GM23338 (cell line): ENCODE measurements at regions not wholly inside any gene's neighbourhood (a gene's known extent, or its start where the extent isn't known, plus 50 kb on each side); places are given as distances from the start of the nearest gene placed in this dataset.

ENCODE experiments used
- ATAC-seq: fragments of 200-7000 bp; cut with Tn5 transposase; 3 replicates; pipeline ENCODE4 v1.9.1; 2020
- DNase-seq: peaks from one replicate; pipeline ENCODE4 v3.0.0-alpha.2; 2015; ENCODE audit warnings: low spot score
- H2AFZ ChIP-seq: fragments of 200-600 bp; sonication (generic); 2 replicates; pipeline ENCODE4 v1.8.0; 2016; ENCODE audit warnings: antibody characterized with exemption, mild to moderate bottlenecking, moderate library complexity
- H3F3A ChIP-seq: fragments of 200-600 bp; sonication (generic); replicated peaks from 2 replicates; pipeline ENCODE4 v1.8.0; 2017; ENCODE audit warnings: antibody characterized with exemption, mixed run types, low read depth
- H3K27ac ChIP-seq: fragments of 200-600 bp; sonication (generic); 2 replicates; pipeline ENCODE4 v1.6.1; 2016; ENCODE audit warnings: low read depth
- H3K27me3 ChIP-seq: fragments of 200-600 bp; sonication (generic); 2 replicates; pipeline ENCODE4 v1.8.0; 2016; ENCODE audit warnings: mild to moderate bottlenecking, mixed run types, moderate library complexity; ENCODE audit not compliant: insufficient read depth
- H3K36me3 ChIP-seq: fragments of 200-600 bp; sonication (generic); 2 replicates; pipeline ENCODE4 v1.8.0; 2016; ENCODE audit warnings: mild to moderate bottlenecking; ENCODE audit not compliant: insufficient read depth
- H3K4me1 ChIP-seq: fragments of 200-600 bp; sonication (generic); 2 replicates; pipeline ENCODE4 v1.8.0; 2016; ENCODE audit warnings: mild to moderate bottlenecking, moderate library complexity; ENCODE audit not compliant: insufficient read depth
- H3K4me2 ChIP-seq: fragments of 200-600 bp; sonication (generic); 2 replicates; pipeline ENCODE4 v1.7.1; 2017; ENCODE audit warnings: mixed run types
- H3K4me3 ChIP-seq: fragments of 200-600 bp; sonication (generic); 2 replicates; pipeline ENCODE4 v1.6.1; 2016; ENCODE audit warnings: mixed run types
- H3K79me2 ChIP-seq: fragments of 200-600 bp; sonication (generic); replicated peaks from 2 replicates; pipeline ENCODE4 v1.8.0; 2017; ENCODE audit warnings: mild to moderate bottlenecking; ENCODE audit not compliant: insufficient read depth
- H3K9me2 ChIP-seq: fragments of 200-600 bp; sonication (generic); 2 replicates; pipeline ENCODE4 v1.8.0; 2017; ENCODE audit not compliant: insufficient read depth
- H4K20me1 ChIP-seq: fragments of 200-600 bp; sonication (generic); replicated peaks from 2 replicates; pipeline ENCODE4 v1.8.0; 2017; ENCODE audit warnings: mild to moderate bottlenecking; ENCODE audit not compliant: insufficient read depth
- H3K27ac Mint-ChIP-seq: 2 replicates; pipeline ENCODE4 v1.8.0; 2020; ENCODE audit warnings: inconsistent platforms, mild to moderate bottlenecking, moderate library complexity, mixed read lengths
- H3K27me3 Mint-ChIP-seq: 3 replicates; pipeline ENCODE4 v1.8.0; 2022; ENCODE audit warnings: low read depth, mild to moderate bottlenecking, moderate library complexity, mixed read lengths, inconsistent platforms; ENCODE audit not compliant: insufficient read depth, poor library complexity
- H3K36me3 Mint-ChIP-seq: 3 replicates; pipeline ENCODE4 v1.8.0; 2021; ENCODE audit warnings: low read depth, mild to moderate bottlenecking, inconsistent platforms, moderate library complexity, mixed read lengths
- H3K4me1 Mint-ChIP-seq: 3 replicates; pipeline ENCODE4 v1.8.0; 2020; ENCODE audit warnings: mild to moderate bottlenecking, inconsistent platforms, mixed read lengths
- H3K4me3 Mint-ChIP-seq: 3 replicates; pipeline ENCODE4 v1.8.0; 2021; ENCODE audit warnings: moderate library complexity, mild to moderate bottlenecking, inconsistent platforms, mixed read lengths
- H3K9me3 Mint-ChIP-seq: 3 replicates; pipeline ENCODE4 v1.8.0; 2020; ENCODE audit warnings: moderate library complexity, mild to moderate bottlenecking, inconsistent platforms, mixed read lengths
- CTCF ChIP-seq, 2 experiments: fragments of 200-600 bp in 1 of 2; sonication (generic) in 1 of 2; conservative IDR thresholded peaks; 2 replicates each; pipeline versions ENCODE4 v1.5.1 to v1.6.1; 2016 to 2017; ENCODE audit warnings: antibody characterized with exemption in 2 of 2, low read depth in 2 of 2, mild to moderate bottlenecking in 2 of 2, moderate library complexity in 1 of 2
- ETS1 ChIP-seq: IDR thresholded peaks from 2 replicates; pipeline ENCODE4 v1.6.1; 2016; ENCODE audit warnings: antibody characterized with exemption
- EZH2 ChIP-seq: fragments of 200-600 bp; sonication (generic); IDR thresholded peaks from one replicate; pipeline ENCODE4 v1.8.0; 2017; ENCODE audit warnings: antibody characterized with exemption, mild to moderate bottlenecking, low read depth; ENCODE audit not compliant: unreplicated experiment
- EZH2phosphoT487 ChIP-seq: fragments of 200-600 bp; sonication (generic); IDR thresholded peaks from one replicate; pipeline ENCODE4 v1.8.1; 2018; ENCODE audit warnings: antibody characterized with exemption; ENCODE audit not compliant: unreplicated experiment
- NANOG ChIP-seq: IDR thresholded peaks from 2 replicates; pipeline ENCODE4 v1.6.1; 2016; ENCODE audit warnings: antibody characterized with exemption, borderline replicate concordance
- POLR2AphosphoS5 ChIP-seq: IDR thresholded peaks from 2 replicates; pipeline ENCODE4 v1.6.1; 2016; ENCODE audit warnings: antibody characterized with exemption, low read depth
- REST ChIP-seq: IDR thresholded peaks from one replicate; pipeline ENCODE4 v1.6.1; 2018; ENCODE audit warnings: antibody characterized with exemption; ENCODE audit not compliant: unreplicated experiment
- STAT1 ChIP-seq: IDR thresholded peaks from one replicate; pipeline ENCODE4 v1.6.1; 2016; ENCODE audit warnings: antibody characterized with exemption; ENCODE audit not compliant: unreplicated experiment
- ZNF114 ChIP-seq: fragments of 250-450 bp; sonication (Bioruptor Pico); IDR thresholded peaks from 2 replicates; pipeline ENCODE4 v1.5.0; 2020; ENCODE audit warnings: mild to moderate bottlenecking, moderate library complexity
- ZNF331 ChIP-seq: fragments of 250-450 bp; sonication (Bioruptor Pico); IDR thresholded peaks from 2 replicates; pipeline ENCODE4 v1.5.0; 2020; ENCODE audit warnings: low read depth, mild to moderate bottlenecking, moderate library complexity

- ATAC-seq (no peak), DNase-seq (no peak)
- Histone ChIP-seq H3F3A (no peaks in the 10 kb centered on the region), H3K4me3 (no peak overlapping the region), H4K20me1 (no peaks in the 10 kb centered on the region), H3K27ac (no peak overlapping the region), H3K36me3 (no peaks in the 10 kb centered on the region), H2AFZ (no peak overlapping the region), H3K4me2 (no peak overlapping the region), H3K27me3 (no peaks in the 10 kb centered on the region), H3K9me2 (no peaks in the 10 kb centered on the region), H3K79me2 (no peaks in the 10 kb centered on the region), H3K4me1 (no peaks in the 10 kb centered on the region)
- TF ChIP-seq POLR2AphosphoS5: no peak
- TF ChIP-seq ETS1: no peak
- no peak for TF ChIP-seq STAT1
- no peak for TF ChIP-seq EZH2
- H3K27me3 Mint-ChIP-seq: peaks cover 3% of the 10 kb centered on the region
- H3K9me3 Mint-ChIP-seq: peaks cover 67% of the 10 kb centered on the region
- H3K4me1 Mint-ChIP-seq: no peaks in the 10 kb centered on the region
- H3K27ac Mint-ChIP-seq: no peak overlapping the region
- H3K36me3 Mint-ChIP-seq: no peaks in the 10 kb centered on the region; the same call in 2 of the 3 replicates
- H3K4me3 Mint-ChIP-seq: no peak overlapping the region
Observed at GRCh38 chr3:4223777-4224176, 79.4 kb upstream of the SETMAR start.

GRCh38 chr3:4224331-4224730 lies 78.8 kb upstream of the SETMAR start:
- ATAC-seq (no peak), DNase-seq (no peak)
- Mint-ChIP-seq H3K4me3 (no peak overlapping the region), H3K4me1 (no peaks in the 10 kb centered on the region), H3K27ac (no peak overlapping the region), H3K9me3 (peaks cover 67% of the 10 kb centered on the region), H3K27me3 (peaks cover 3% of the 10 kb centered on the region), H3K36me3 (no peaks in the 10 kb centered on the region; the same call in 2 of the 3 replicates)
- H3K79me2 ChIP-seq: no peaks in the 10 kb centered on the region
- H4K20me1 ChIP-seq: no peaks in the 10 kb centered on the region
- no peaks in the 10 kb centered on the region for H3K9me2 ChIP-seq
- no peaks in the 10 kb centered on the region for H3K4me1 ChIP-seq
- no peak overlapping the region for H3K4me2 ChIP-seq
- no peaks in the 10 kb centered on the region for H3F3A ChIP-seq
- no peak for TF ChIP-seq POLR2AphosphoS5
- no peak for TF ChIP-seq EZH2phosphoT487
- no peak for TF ChIP-seq CTCF (conservative IDR thresholded peaks at IDR 0.05; ENCODE audit: low read depth in 2 of 2)
- no peak for TF ChIP-seq EZH2
- TF ChIP-seq ZNF331 (CRISPR knock-in tag): no peak
- no peaks in the 10 kb centered on the region for H3K27me3 ChIP-seq
- H2AFZ ChIP-seq: no peak overlapping the region
- H3K36me3 ChIP-seq: no peaks in the 10 kb centered on the region
- no peak overlapping the region for H3K4me3 ChIP-seq
- H3K27ac ChIP-seq: no peak overlapping the region

GRCh38 chr3:4225005-4225471 lies 78.1 kb upstream of the SETMAR start:
- H3K4me1 ChIP-seq: no peaks in the 10 kb centered on the region
- H2AFZ ChIP-seq: no peak overlapping the region
- H3F3A ChIP-seq: no peaks in the 10 kb centered on the region
- Mint-ChIP-seq H3K27me3 (peaks cover 3% of the 10 kb centered on the region), H3K4me3 (no peak overlapping the region), H3K4me1 (no peaks in the 10 kb centered on the region), H3K36me3 (no peaks in the 10 kb centered on the region; the same call in 2 of the 3 replicates), H3K9me3 (peaks cover 65% of the 10 kb centered on the region), H3K27ac (no peak overlapping the region)
- no peaks in the 10 kb centered on the region for H3K36me3 ChIP-seq
- no peaks in the 10 kb centered on the region for H3K27me3 ChIP-seq
- no peak for DNase-seq
- H3K79me2 ChIP-seq: no peaks in the 10 kb centered on the region
- no peaks in the 10 kb centered on the region for H4K20me1 ChIP-seq
- no peaks in the 10 kb centered on the region for H3K9me2 ChIP-seq
- no peak overlapping the region for H3K4me3 ChIP-seq
- H3K4me2 ChIP-seq: no peak overlapping the region
- no peak overlapping the region for H3K27ac ChIP-seq
- ATAC-seq: no peak
- no peak for TF ChIP-seq STAT1
- TF ChIP-seq ZNF114 (CRISPR knock-in tag): no peak
- no peak for TF ChIP-seq POLR2AphosphoS5
- no peak for TF ChIP-seq REST
- no peak for TF ChIP-seq CTCF (conservative IDR thresholded peaks at IDR 0.05; ENCODE audit: low read depth in 2 of 2)
- no peak for TF ChIP-seq ZNF331 (CRISPR knock-in tag)
- no peak for TF ChIP-seq NANOG
